ENCODE measurements at regions not wholly inside any gene's neighbourhood (a gene's known extent, or its start where the extent isn't known, plus 50 kb on each side); places are given as distances from the start of the nearest gene placed in this dataset.

DNA sequence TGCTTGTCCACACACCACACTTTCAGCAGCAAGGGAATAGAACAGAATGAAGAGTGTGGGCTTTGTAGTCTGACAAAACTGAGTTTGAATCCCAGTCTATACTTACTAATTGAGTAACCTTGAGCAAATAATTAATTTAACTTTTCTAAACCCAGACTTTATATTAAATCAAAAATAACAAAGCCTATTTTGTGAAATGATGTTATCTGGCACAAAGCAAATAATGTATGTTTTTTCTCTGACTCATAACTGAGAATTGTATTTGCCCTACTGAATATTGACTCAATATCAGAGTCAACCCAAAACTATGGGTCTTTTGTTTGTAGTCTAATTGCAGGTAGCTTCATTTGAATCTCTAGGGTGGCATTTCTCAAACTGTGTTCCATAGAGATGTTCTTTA, 77.9 kb upstream of the TANC2 start:
- in situ Hi-C loops (cut with HindIII; ENCODE audit: low pct_unique_long_range_greater_than_20kb, low sequenced_read_pairs) = no loop called here
- DNase-seq (ENCODE audit: low read depth, low spot score) = no peak

DNA sequence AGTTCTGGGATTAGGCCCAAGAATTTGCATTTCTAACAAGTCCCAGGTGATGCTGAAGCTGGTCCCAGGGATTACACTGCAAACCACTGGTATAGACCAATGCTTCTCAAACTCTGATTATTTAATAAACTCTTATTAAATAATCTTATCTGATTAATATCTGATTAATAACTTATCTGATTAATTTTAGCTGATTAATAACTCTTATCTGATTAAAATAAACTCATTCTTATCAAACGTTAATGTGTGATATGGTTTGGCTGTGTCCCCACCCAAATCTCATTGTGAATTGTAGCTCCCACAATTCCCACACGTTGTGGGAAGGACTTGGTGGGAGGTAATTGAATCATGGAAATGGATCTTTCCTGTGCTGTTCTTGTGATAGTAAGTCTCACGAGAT, 78.6 kb upstream of the TANC2 start:
- in situ Hi-C loops (cut with HindIII; ENCODE audit: low pct_unique_long_range_greater_than_20kb, low sequenced_read_pairs) = no loop called here
- no peak for DNase-seq (ENCODE audit: low read depth, low spot score)

DNA sequence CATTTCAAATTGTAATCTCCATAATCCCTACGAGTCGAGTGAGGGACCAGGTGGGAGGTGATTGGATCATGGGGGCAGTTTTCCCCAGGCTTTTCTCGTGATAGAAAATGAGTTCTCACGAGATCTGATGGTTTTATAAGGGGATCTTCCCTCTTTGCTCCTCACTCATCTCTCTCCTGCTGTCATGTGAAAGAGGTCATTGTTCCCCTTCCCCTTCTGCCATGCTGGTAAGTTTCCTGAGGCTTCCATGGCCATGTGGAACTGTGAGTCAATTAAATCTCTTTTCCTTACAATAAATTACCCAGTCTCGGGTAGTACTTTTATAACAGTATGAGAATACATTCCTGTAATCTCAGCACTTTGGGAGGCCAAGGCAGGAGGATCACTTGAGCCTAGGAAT, 76.7 kb upstream of the MARCHF10 start:
- in situ Hi-C loops (cut with HindIII; ENCODE audit: low pct_unique_long_range_greater_than_20kb, low sequenced_read_pairs) = no loop called here
- peak; percentile 35 for DNase-seq (ENCODE audit: low read depth, low spot score)

DNA sequence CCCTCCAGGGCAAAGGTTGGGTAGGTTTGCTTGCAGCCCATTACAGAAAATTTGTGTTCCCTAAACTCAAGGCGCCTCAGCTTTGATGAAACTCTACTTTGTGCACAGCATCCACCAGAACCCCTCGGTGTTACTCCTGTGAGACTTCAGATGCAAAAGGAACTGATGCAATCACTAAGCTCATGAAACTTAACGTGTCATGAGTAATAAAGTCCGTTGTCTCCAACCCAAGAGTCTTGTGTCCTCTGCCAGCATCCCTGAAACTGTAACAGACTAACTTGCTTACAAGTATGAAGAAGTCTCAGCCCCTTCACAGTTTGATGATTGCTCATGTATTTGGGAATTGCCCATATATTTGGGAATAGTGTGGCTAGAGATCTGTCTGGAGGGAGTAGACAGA, 74.8 kb upstream of the MARCHF10 start:
- in situ Hi-C loops (cut with HindIII; ENCODE audit: low pct_unique_long_range_greater_than_20kb, low sequenced_read_pairs) = no loop called here
- DNase-seq (ENCODE audit: low read depth, low spot score) = no peak

DNA sequence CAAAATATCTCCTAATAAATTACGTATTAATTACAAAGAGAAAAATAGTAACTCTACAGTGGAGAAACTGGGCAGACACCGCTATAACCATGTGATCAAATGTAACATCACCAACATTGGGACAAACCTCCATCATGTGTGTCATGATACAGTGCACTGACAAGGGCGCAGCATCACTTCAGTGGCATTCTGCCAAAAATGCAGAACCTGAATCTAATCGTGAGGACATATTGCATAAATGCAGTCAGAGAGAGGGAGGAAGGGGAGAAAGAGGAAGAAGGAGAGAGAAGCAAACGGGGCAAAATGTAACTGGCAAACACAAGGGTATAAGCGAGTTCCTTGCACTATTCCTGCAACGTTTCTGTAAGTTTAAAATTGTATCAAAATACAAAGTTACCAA, 74.2 kb upstream of the MARCHF10 start:
- DNase-seq (ENCODE audit: low read depth, low spot score) = no peak
- in situ Hi-C loops (cut with HindIII; ENCODE audit: low pct_unique_long_range_greater_than_20kb, low sequenced_read_pairs) = no loop called here

DNA sequence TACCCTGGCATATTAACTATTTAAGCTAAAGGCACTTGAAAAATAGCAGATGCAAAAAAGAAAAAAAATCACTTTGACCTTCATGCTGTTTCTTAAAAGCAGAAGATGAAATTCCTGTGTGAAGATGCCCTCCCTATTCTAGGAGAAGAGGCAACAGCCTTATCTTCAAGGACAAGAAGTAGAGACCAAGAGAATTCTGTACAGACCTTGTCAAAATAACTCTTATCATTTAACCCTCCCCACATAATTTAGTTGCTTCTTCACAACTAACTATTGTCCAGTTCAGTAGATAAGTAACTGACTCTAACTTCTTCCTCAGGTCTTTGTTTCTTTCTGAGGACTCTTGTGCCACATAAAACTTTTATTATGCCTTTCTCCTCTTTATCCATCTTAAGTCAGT, 72.0 kb upstream of the MARCHF10 start:
- no peak for DNase-seq (ENCODE audit: low read depth, low spot score)
- in situ Hi-C loops (cut with HindIII; ENCODE audit: low pct_unique_long_range_greater_than_20kb, low sequenced_read_pairs) = no loop called here

DNA sequence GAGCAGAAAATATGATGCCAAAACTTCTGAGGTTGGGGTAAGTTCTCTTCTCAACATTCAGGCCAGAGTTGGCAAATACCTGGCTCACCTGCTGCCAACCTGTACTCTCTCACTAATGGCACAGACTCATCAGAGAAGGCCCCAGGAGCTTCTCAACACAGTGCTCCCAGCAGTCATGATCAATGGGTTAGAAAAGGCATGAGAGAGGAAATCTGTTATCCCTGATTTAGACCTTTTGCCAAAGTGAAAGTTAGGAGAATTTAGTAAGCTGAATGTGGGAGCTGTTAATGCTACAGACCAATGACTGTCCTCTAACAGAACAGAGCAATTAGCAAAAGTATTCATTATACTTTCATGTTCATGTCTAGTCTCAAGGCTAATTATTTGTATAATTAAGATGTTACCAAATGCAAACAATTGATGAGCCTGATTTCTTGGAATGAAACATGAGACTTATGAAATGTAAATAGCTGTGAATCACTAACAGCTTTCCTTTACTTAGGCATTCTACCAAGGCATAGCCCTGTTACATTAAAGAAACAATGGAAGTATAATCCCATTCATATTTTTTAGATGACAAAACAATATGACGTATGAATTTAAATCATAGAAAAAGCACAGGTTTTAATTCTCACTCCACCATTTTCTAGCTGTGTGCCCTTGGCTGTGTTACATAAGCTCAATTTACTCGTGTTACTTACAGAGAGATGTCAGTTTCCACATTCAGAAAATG, 68.7 kb upstream of the MARCHF10 start:
- DNase-seq (ENCODE audit: low read depth, low spot score) = no peak
- in situ Hi-C loops (cut with HindIII; ENCODE audit: low pct_unique_long_range_greater_than_20kb, low sequenced_read_pairs) = no loop called here

DNA sequence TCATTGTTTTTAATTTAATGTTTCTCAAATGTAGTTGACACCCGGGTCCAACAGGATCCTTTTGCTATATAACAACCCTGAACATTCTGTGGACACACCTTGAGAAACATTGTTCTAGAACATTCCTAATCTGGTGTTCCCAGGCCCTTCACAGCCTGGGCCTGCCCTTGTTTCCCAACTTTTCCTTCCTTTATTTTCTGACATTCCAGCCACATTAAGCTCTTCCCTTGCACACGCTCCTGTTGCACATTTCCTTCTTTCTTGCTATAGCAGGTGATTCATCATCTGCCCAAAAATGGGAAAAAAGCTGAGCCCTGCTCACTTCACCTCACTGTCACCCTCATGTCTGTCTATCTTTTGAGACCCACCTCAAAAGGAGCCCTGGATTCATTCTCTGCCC, 67.9 kb upstream of the MARCHF10 start:
- in situ Hi-C loops (cut with HindIII; ENCODE audit: low pct_unique_long_range_greater_than_20kb, low sequenced_read_pairs) = no loop called here
- DNase-seq (ENCODE audit: low read depth, low spot score) = no peak

DNA sequence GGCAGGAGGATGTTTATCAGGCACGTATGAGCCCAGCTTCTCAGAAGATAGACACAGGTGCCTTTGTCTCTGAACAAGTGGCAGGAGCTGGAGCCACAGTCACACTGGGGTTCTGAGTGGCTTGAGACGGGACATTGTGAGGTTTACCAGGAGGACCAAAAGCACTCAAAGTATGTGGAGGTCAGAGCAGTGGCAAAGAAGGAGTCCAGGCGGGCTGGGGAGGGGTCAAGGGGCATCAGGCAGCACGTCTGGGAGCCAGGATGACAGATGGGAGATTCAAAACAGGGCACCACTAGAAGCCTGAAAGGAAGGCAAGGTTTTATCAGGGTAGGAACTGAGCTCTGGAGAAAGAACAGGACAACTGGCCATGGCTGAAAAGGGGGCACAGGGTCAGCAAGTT, 67.2 kb upstream of the MARCHF10 start:
- DNase-seq (ENCODE audit: low read depth, low spot score) = no peak

DNA sequence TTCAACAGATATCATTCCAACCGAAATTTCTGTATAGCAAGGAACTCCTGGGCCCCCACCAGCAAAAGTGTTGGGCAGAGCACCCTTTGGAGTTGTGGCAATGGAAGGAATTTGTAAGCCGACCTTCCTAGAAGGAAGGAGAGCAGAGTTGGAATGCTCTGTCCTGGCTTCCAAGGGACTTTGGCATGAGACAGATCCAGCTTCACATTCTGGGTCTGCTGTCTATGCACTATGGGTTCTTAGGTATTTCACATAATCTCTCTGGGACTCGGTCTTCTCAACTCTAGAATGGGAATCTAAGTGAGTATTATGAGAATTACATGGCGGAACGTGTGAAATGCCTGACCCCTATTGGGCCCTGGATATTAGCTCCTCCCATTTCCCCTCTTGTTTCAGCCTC, 63.2 kb upstream of the MARCHF10 start:
- in situ Hi-C loops (cut with HindIII; ENCODE audit: low pct_unique_long_range_greater_than_20kb, low sequenced_read_pairs) = no loop called here
- no peak for DNase-seq (ENCODE audit: low read depth, low spot score)

More for the DNA sequence above, 67.2 kb upstream of the MARCHF10 start:
- in situ Hi-C loops (cut with HindIII; ENCODE audit: low pct_unique_long_range_greater_than_20kb, low sequenced_read_pairs) = no loop called here

DNA sequence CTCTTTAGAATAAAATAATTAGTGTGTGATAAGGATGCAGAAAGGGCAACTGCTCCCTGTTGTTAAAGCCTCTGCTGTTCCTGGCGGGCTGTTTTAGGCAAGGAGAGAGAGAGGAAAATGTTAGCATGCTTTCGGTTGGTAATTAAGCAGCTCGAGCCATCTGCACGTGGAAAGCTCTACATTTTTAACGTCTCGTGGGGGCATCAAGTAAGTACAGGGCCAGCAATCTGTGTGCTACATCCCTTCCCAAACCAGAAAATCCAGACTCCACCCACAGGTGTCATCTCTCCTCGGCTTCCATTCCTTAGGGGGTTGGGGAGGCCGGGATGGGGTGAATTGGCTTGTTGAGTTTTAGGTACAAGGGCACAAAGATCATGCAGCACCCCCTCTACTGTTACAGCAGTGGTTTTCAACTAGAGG, 62.4 kb upstream of the MARCHF10 start:
- DNase-seq (ENCODE audit: low read depth, low spot score) = no peak
- in situ Hi-C loops (cut with HindIII; ENCODE audit: low pct_unique_long_range_greater_than_20kb, low sequenced_read_pairs) = no loop called here

DNA sequence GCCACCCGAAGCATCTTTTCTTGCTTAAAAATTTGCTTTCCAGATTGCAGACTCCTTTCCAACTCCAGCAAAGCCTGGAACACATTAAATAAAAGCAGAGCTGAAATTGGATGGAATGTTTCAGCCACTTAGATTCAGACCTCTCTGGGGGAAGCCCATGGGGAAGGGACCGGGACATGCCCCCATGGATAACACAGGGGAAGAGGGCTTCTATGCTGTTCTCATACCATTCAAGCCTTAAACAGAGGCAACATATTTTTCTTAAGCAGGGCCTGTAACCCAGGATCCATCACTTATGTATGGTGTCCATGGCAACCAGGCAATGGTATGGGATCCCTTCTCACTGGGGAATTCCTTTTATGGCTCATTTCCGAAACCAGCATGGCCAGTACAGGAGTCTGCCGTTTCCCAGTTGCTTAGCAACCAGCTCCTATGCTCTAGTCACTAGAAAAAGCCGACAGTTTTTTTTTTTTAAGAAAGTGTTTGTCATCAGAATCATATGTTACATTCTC, 62.0 kb upstream of the MARCHF10 start:
- no peak for DNase-seq (ENCODE audit: low read depth, low spot score)

DNA sequence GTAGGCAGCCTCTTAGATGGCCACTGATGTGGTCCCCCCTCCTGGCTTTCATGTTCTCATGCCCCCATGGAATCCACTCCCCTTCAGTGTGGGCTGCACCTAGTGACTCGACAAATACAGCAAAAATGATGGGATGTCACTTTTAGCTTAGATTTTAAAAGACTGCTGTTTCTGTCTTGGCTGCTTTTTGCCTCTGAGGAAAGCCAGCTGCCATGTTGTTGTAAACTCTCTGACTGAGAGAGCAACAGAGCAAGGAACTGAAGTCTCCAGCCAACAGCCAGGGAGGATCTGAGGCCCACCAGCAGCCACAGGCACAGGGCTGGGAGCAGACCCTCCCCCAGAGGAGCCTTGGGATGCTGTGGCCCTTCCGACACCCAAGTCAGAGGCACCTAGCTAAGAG, 60.6 kb upstream of the MARCHF10 start:
- no peak for DNase-seq (ENCODE audit: low read depth, low spot score)
- in situ Hi-C loops (cut with HindIII; ENCODE audit: low pct_unique_long_range_greater_than_20kb, low sequenced_read_pairs) = no loop called here

More for the DNA sequence above, 62.0 kb upstream of the MARCHF10 start:
- in situ Hi-C loops (cut with HindIII; ENCODE audit: low pct_unique_long_range_greater_than_20kb, low sequenced_read_pairs) = no loop called here

DNA sequence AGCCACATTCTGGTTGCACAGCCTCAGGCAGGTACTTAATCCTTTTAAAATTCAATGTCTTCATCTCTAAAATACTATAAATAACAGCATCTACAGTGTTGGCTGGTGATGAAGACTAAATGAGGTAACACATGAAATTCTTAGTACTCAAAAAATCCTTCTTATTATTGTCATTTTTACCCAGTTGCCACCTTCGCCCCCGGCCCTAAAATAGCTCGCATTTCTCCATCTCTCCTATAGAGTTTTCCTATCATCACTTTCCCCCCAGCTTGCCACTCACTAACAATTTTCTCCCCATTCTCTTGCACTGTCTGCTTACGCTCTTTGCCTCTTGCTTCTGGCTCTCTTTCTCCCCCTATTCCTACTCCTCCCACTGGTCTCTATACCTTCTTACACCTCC, 59.9 kb upstream of the MARCHF10 start:
- in situ Hi-C loops (cut with HindIII; ENCODE audit: low pct_unique_long_range_greater_than_20kb, low sequenced_read_pairs) = no loop called here
- DNase-seq (ENCODE audit: low read depth, low spot score) = no peak

DNA sequence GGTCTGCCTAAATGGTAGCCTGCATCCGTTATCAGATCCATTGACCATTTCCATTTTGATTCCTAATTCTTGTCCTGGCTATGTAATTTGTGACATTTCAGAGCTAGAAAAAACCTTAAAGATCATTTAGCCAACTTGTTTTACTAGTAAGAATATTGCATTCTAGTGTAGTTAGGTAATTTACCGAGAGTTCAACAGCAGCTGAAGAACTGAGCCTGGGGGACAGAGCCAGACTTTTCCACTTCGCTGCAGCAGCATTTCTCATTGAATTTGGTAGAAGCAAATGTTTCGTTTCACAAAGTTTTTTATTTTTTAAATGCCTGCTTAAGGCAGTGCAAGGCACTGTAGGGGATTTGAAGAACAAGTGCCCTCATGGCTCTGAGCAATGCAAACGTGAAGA, 59.2 kb upstream of the MARCHF10 start:
- DNase-seq (ENCODE audit: low read depth, low spot score) = no peak
- in situ Hi-C loops (cut with HindIII; ENCODE audit: low pct_unique_long_range_greater_than_20kb, low sequenced_read_pairs) = no loop called here

DNA sequence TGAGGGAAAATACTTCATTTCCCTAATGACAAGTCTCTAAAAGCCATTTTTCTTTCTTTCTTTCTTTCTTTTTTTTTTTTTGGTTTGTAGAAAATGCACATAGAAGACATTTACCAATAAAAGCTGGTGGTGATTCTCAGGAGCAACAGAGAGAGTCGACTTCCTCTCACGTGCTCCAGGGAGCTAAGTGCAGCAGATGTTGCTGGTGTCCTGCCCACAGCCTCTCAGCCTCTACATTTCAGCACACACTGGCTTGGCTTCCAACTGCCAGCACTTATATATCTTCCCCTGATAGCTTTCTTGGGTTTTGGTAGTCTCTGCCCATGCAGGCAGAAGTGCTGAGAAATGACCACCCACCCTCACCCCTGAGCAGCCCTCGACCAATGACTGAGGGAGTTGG, 58.4 kb upstream of the MARCHF10 start:
- DNase-seq (ENCODE audit: low read depth, low spot score) = no peak
- in situ Hi-C loops (cut with HindIII; ENCODE audit: low pct_unique_long_range_greater_than_20kb, low sequenced_read_pairs) = no loop called here

DNA sequence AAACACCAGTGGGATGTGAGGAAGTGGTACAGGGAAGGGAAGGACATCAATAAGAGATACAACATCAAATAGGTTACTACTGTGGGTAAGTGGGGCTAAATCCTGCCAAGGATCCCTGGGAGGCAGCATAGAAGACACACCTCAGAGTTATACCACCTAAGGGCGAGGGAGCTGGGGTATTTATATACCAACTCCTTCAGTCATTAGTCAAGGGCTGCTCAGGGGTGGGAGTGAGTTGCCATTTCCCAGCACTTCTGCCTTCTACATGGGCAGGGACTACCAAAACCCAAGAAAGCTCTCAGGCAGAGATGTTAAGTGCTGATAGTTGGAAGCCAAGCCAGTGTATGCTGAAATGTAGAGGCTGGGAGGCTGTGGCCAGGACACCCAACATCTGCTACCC, 57.5 kb upstream of the MARCHF10 start:
- in situ Hi-C loops (cut with HindIII; ENCODE audit: low pct_unique_long_range_greater_than_20kb, low sequenced_read_pairs) = no loop called here

DNA sequence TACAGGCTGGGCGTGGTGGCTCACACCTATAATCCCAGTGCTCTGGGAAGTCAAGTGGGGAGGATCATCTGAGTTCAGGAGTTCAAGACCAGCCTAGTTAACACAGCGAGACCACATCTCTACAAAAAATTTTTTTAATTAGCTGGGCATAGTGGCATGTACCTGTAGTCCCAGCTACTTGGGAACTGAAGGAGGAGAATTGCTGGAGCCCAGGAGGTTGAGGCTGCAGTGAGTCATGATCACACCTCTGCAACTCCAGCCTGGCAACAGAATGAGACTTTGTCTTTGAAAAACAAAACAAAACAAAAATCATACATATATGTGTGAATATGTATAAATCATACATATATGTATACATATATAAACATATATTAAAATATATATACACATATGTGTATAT, 54.1 kb upstream of the MARCHF10 start:
- in situ Hi-C loops (cut with HindIII; ENCODE audit: low pct_unique_long_range_greater_than_20kb, low sequenced_read_pairs) = no loop called here
- no peak for DNase-seq (ENCODE audit: low read depth, low spot score)

More for the DNA sequence above, 57.5 kb upstream of the MARCHF10 start:
- no peak for DNase-seq (ENCODE audit: low read depth, low spot score)

DNA sequence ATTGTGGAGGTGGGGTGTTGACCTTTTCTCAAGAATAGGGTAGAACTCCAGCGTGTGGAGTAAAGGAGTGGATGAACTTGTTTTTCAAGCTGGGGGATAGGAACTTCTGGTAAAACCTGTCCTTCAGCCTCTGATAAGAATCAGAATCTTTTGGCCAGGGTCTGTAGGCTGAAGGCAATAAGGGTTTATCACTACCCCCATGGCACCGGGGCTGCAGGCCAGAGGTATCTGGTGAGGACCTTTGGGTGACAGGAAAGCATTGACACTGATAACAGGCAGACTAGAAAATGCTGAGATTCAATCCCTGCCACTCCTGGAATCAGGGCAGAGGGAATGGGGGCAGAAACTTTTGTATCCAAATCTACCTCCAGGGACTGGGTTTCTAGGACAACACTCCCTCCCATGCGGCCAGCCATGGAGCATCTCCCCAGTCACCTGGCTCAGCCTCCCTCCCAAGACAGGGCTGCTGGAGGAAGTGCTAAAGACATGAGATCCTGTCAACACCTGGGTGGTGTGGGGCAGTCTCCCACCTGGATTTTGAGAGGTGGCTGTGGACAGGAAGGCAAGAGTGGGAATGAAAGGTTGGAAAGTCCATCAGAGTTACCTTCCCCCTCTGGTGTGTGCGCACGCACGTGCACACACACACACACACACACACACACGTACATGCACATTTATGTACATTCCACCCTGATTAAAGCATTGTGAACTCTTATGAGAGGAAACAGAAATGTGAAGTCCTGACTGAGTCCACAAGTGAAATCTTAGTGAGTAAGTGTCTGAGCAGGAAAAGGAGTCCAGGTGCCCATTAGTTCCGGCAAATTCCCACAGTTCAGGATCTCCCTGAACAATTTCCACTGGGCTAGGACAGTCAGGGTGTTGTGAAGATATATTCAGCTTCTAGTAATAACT, 53.1 kb upstream of the MARCHF10 start:
- in situ Hi-C loops (cut with HindIII; ENCODE audit: low pct_unique_long_range_greater_than_20kb, low sequenced_read_pairs) = no loop called here
- DNase-seq (ENCODE audit: low read depth, low spot score) = no peak

Data from SK-MEL-5 (cell line).